Trophoblast cell (in vitro differentiated cells and primary cell): ENCODE measurements at regions not wholly inside any gene's neighbourhood (a gene's known extent, or its start where the extent isn't known, plus 50 kb on each side); places are given as distances from the start of the nearest gene placed in this dataset.

ENCODE experiments used
- DNase-seq, 2 donors: peaks; one replicate each; pipeline ENCODE4 v3.0.0-alpha.2; 2016
- H2AFZ ChIP-seq: 2 replicates; pipeline ENCODE4 v1.6.1; 2013; ENCODE audit warnings: low read length, moderate library complexity, mild to moderate bottlenecking; ENCODE audit not compliant: insufficient read depth, poor library complexity
- H2AK5ac ChIP-seq: 2 replicates; pipeline ENCODE4 v1.6.1; 2013; ENCODE audit warnings: mild to moderate bottlenecking, low read length
- H2BK120ac ChIP-seq: 2 replicates; pipeline ENCODE4 v1.6.1; 2013; ENCODE audit warnings: low read length, mild to moderate bottlenecking, moderate library complexity; ENCODE audit not compliant: insufficient read depth, poor library complexity
- H2BK12ac ChIP-seq: 2 replicates; pipeline ENCODE4 v1.6.1; 2013; ENCODE audit warnings: mild to moderate bottlenecking, low read length, moderate library complexity
- H2BK5ac ChIP-seq: 2 replicates; pipeline ENCODE4 v1.6.1; 2013; ENCODE audit warnings: low read length, low read depth, moderate library complexity, mild to moderate bottlenecking; ENCODE audit not compliant: poor library complexity
- H3K14ac ChIP-seq: 2 replicates; pipeline ENCODE4 v1.6.1; 2013; ENCODE audit warnings: mild to moderate bottlenecking, low read length
- H3K18ac ChIP-seq: 2 replicates; pipeline ENCODE4 v1.6.1; 2013; ENCODE audit warnings: mild to moderate bottlenecking, low read length
- H3K23ac ChIP-seq: 2 replicates; pipeline ENCODE4 v1.6.1; 2013; ENCODE audit warnings: low read length
- H3K27ac ChIP-seq: 2 replicates; pipeline ENCODE4 v1.5.1; 2013; ENCODE audit warnings: low read depth, mild to moderate bottlenecking, inconsistent platforms, low read length, moderate library complexity
- H3K27me3 ChIP-seq: 2 replicates; pipeline ENCODE4 v1.6.1; 2013; ENCODE audit warnings: inconsistent platforms, mild to moderate bottlenecking, low read length, moderate library complexity; ENCODE audit not compliant: insufficient read depth
- H3K36me3 ChIP-seq, 2 experiments: 1 replicate in 1 of 2; 2 replicates in 1 of 2; pipeline ENCODE4 v1.6.1; 2013; ENCODE audit warnings: low read length in 2 of 2, mild to moderate bottlenecking in 2 of 2, moderate library complexity in 1 of 2; ENCODE audit not compliant: insufficient read depth in 2 of 2, control insufficient read depth in 1 of 2
- H3K4ac ChIP-seq: 2 replicates; pipeline ENCODE4 v1.6.1; 2013; ENCODE audit warnings: low read depth, mild to moderate bottlenecking, low read length, moderate library complexity
- H3K4me1 ChIP-seq, 2 experiments: 1 replicate in 1 of 2; 2 replicates in 1 of 2; pipeline ENCODE4 v1.6.1; 2013; ENCODE audit warnings: low read length in 2 of 2, mild to moderate bottlenecking in 2 of 2, moderate library complexity in 1 of 2; ENCODE audit not compliant: insufficient read depth in 2 of 2, control insufficient read depth in 1 of 2
- H3K4me2 ChIP-seq: 2 replicates; pipeline ENCODE4 v1.6.1; 2013; ENCODE audit warnings: inconsistent platforms, mild to moderate bottlenecking, low read length, moderate library complexity
- H3K4me3 ChIP-seq: 2 replicates; pipeline ENCODE4 v1.5.1; 2013; ENCODE audit warnings: mild to moderate bottlenecking, low read depth, low read length, inconsistent platforms
- H3K79me1 ChIP-seq: one replicate; pipeline ENCODE4 v1.6.1; 2013; ENCODE audit warnings: low read length
- H3K79me2 ChIP-seq: 2 replicates; pipeline ENCODE4 v1.6.1; 2013; ENCODE audit warnings: low read length, mild to moderate bottlenecking; ENCODE audit not compliant: control insufficient read depth, insufficient read depth, poor library complexity
- H3K9ac ChIP-seq: 2 replicates; pipeline ENCODE4 v1.6.1; 2013; ENCODE audit warnings: mild to moderate bottlenecking, low read length
- H3K9me3 ChIP-seq: 2 replicates; pipeline ENCODE4 v1.6.1; 2013; ENCODE audit warnings: low read depth, mild to moderate bottlenecking, control low read depth, inconsistent platforms, low read length; ENCODE audit not compliant: insufficient read depth
- H4K12ac ChIP-seq: 2 replicates; pipeline ENCODE4 v1.6.1; 2013; ENCODE audit warnings: low read depth, mild to moderate bottlenecking, low read length, moderate library complexity
- H4K8ac ChIP-seq: 2 replicates; pipeline ENCODE4 v1.6.1; 2013; ENCODE audit warnings: low read depth, mild to moderate bottlenecking, low read length, moderate library complexity
- H4K91ac ChIP-seq: one replicate; pipeline ENCODE4 v1.6.1; 2013; ENCODE audit warnings: low read depth, mild to moderate bottlenecking, low read length, moderate library complexity
- WGBS: extraction: QIAGEN DNeasy Blood & Tissue Kit; methylation state at CpG from one replicate; pipeline ENCODE4 v1.1.7; 2013; ENCODE audit warnings: missing lambda C conversion rate; ENCODE audit not compliant: insufficient read length, insufficient coverage; ENCODE audit errors: extremely low coverage; 5-methylcytosine and 5-hydroxymethylcytosine counted together

- H3K9ac ChIP-seq: no peak overlapping the region
- H3K27ac ChIP-seq: no peak overlapping the region
- H4K12ac ChIP-seq: no peak overlapping the region
- no peaks in the 10 kb centered on the region for H3K27me3 ChIP-seq
- DNase-seq: no peak
- no peaks in the 10 kb centered on the region for H3K79me2 ChIP-seq
- no peak overlapping the region for H4K8ac ChIP-seq
- H3K14ac ChIP-seq: no peak overlapping the region
- no peak overlapping the region for H2BK12ac ChIP-seq
- H3K79me1 ChIP-seq: no peaks in the 10 kb centered on the region
- no peak overlapping the region for H2AK5ac ChIP-seq
- WGBS: no CpG with 5 or more reads among the region's 3 CpGs
- no peaks in the 10 kb centered on the region for H3K36me3 ChIP-seq
- H2AFZ ChIP-seq: no peak overlapping the region
- no peak overlapping the region for H2BK5ac ChIP-seq
- no peak overlapping the region for H3K4ac ChIP-seq
- no peak overlapping the region for H3K4me3 ChIP-seq
- no peaks in the 10 kb centered on the region for H3K9me3 ChIP-seq
- no peak overlapping the region for H3K23ac ChIP-seq
- no peak overlapping the region for H4K91ac ChIP-seq
- no peak overlapping the region for H3K4me2 ChIP-seq
- H3K4me1 ChIP-seq: no peaks in the 10 kb centered on the region
- no peak overlapping the region for H2BK120ac ChIP-seq
- H3K18ac ChIP-seq: no peak overlapping the region
Observed at GRCh38 chr3:159608311-159608710, 380.3 kb upstream of the IL12A start.

- Histone ChIP-seq H3K9ac (no peak overlapping the region), H3K23ac (no peak overlapping the region), H3K79me2 (no peaks in the 10 kb centered on the region), H3K79me1 (no peaks in the 10 kb centered on the region), H2BK12ac (no peak overlapping the region), H4K8ac (no peak overlapping the region), H4K12ac (no peak overlapping the region), H3K4me1 (no peaks in the 10 kb centered on the region), H2AK5ac (no peak overlapping the region), H3K14ac (no peak overlapping the region), H3K18ac (no peak overlapping the region), H2BK120ac (no peak overlapping the region), H3K4me2 (no peak overlapping the region), H4K91ac (no peak overlapping the region), H3K4ac (no peak overlapping the region), H3K27ac (no peak overlapping the region), H3K9me3 (no peaks in the 10 kb centered on the region), H2AFZ (no peak overlapping the region), H3K4me3 (no peak overlapping the region), H3K36me3 (no peaks in the 10 kb centered on the region), H2BK5ac (no peak overlapping the region), H3K27me3 (no peaks in the 10 kb centered on the region)
- WGBS: no CpG with 5 or more reads among the region's 7 CpGs
- peak; percentile 8 to 56 for DNase-seq
Observed at GRCh38 chr3:159609625-159610024, 379.0 kb upstream of the IL12A start.

- Histone ChIP-seq H3K79me1 (no peaks in the 10 kb centered on the region), H2BK12ac (no peak overlapping the region), H3K4ac (no peak overlapping the region), H3K79me2 (no peaks in the 10 kb centered on the region), H4K8ac (no peak overlapping the region), H4K91ac (no peak overlapping the region), H3K4me2 (no peak overlapping the region), H3K18ac (no peak overlapping the region), H3K4me3 (no peak overlapping the region), H3K27me3 (no peaks in the 10 kb centered on the region), H2AK5ac (no peak overlapping the region), H2BK120ac (no peak overlapping the region), H3K4me1 (no peaks in the 10 kb centered on the region), H2BK5ac (no peak overlapping the region), H3K36me3 (no peaks in the 10 kb centered on the region), H4K12ac (no peak overlapping the region), H3K9ac (no peak overlapping the region), H2AFZ (no peak overlapping the region), H3K14ac (no peak overlapping the region), H3K9me3 (no peaks in the 10 kb centered on the region), H3K23ac (no peak overlapping the region), H3K27ac (no peak overlapping the region)
- WGBS: no CpG with 5 or more reads among the region's 7 CpGs
- DNase-seq: peak; percentile 32 to 60
Observed at GRCh38 chr3:159616234-159616825, 372.3 kb upstream of the IL12A start.

GRCh38 chr3:159619341-159619885 lies 369.2 kb upstream of the IL12A start:
- H3K4ac ChIP-seq: no peak overlapping the region
- H4K12ac ChIP-seq: no peak overlapping the region
- H2AK5ac ChIP-seq: no peak overlapping the region
- H3K23ac ChIP-seq: no peak overlapping the region
- H3K27ac ChIP-seq: no peak overlapping the region
- no peak overlapping the region for H4K91ac ChIP-seq
- no peak overlapping the region for H3K9ac ChIP-seq
- no peak overlapping the region for H2AFZ ChIP-seq
- H3K27me3 ChIP-seq: no peaks in the 10 kb centered on the region
- no peak overlapping the region for H4K8ac ChIP-seq
- no peak overlapping the region for H2BK12ac ChIP-seq
- H2BK120ac ChIP-seq: no peak overlapping the region
- H3K79me1 ChIP-seq: no peaks in the 10 kb centered on the region
- H3K4me2 ChIP-seq: no peak overlapping the region
- DNase-seq: no peak
- H3K9me3 ChIP-seq: no peaks in the 10 kb centered on the region
- H3K18ac ChIP-seq: no peak overlapping the region
- no peaks in the 10 kb centered on the region for H3K79me2 ChIP-seq
- H3K14ac ChIP-seq: no peak overlapping the region
- H3K4me1 ChIP-seq: no peaks in the 10 kb centered on the region
- no peak overlapping the region for H2BK5ac ChIP-seq
- WGBS: no CpG with 5 or more reads among the region's 3 CpGs
- H3K4me3 ChIP-seq: no peak overlapping the region
- no peaks in the 10 kb centered on the region for H3K36me3 ChIP-seq
